ENCODE measurements at regions not wholly inside any gene's neighbourhood (a gene's known extent, or its start where the extent isn't known, plus 50 kb on each side); places are given as distances from the start of the nearest gene placed in this dataset.

- Mint-ChIP-seq H3K4me1 (ENCODE audit: low read depth) (no peaks in the 10 kb centered on the region), H3K4me3 (no peak overlapping the region), H3K36me3 (ENCODE audit: low read depth) (no peaks in the 10 kb centered on the region; the same call in 1 of the 2 replicates), H3K9me3 (peaks cover 20% of the 10 kb centered on the region), H3K27ac (no peak overlapping the region), H3K27me3 (ENCODE audit: insufficient read depth) (peaks cover 2% of the 10 kb centered on the region; the same call in 1 of the 2 replicates)
- no peak for DNase-seq
- no peak for TF ChIP-seq CTCF (IDR thresholded peaks at IDR 0.05)
Observed at GRCh38 chr12:125678589-125678993, 613.4 kb downstream of the AACS start.

- no peak overlapping the region for H3K4me3 Mint-ChIP-seq
- H3K27ac Mint-ChIP-seq, result no peak overlapping the region
- no peak for DNase-seq
- peaks cover 49% of the 10 kb centered on the region for H3K9me3 Mint-ChIP-seq
- TF ChIP-seq CTCF (IDR thresholded peaks at IDR 0.05), result no peak; the same call in 1 of the 2 replicates
- peaks cover 2% of the 10 kb centered on the region; the same call in 1 of the 2 replicates for H3K27me3 Mint-ChIP-seq (ENCODE audit: insufficient read depth)
- no peaks in the 10 kb centered on the region for H3K4me1 Mint-ChIP-seq (ENCODE audit: low read depth)
- H3K36me3 Mint-ChIP-seq (ENCODE audit: low read depth), result peaks cover 8% of the 10 kb centered on the region; the same call in 1 of the 2 replicates
Observed at GRCh38 chr12:125683748-125684381, 618.6 kb downstream of the AACS start.

GRCh38 chr12:125684968-125685790 is 619.9 kb downstream of the AACS start:
- DNase-seq, result no peak
- peaks cover 2% of the 10 kb centered on the region; the same call in 1 of the 2 replicates for H3K27me3 Mint-ChIP-seq (ENCODE audit: insufficient read depth)
- no peak for TF ChIP-seq CTCF (IDR thresholded peaks at IDR 0.05)
- no peak overlapping the region for H3K4me3 Mint-ChIP-seq
- H3K9me3 Mint-ChIP-seq, result peaks cover 49% of the 10 kb centered on the region
- H3K27ac Mint-ChIP-seq, result no peak overlapping the region
- peaks cover 8% of the 10 kb centered on the region; the same call in 1 of the 2 replicates for H3K36me3 Mint-ChIP-seq (ENCODE audit: low read depth)
- H3K4me1 Mint-ChIP-seq (ENCODE audit: low read depth), result no peaks in the 10 kb centered on the region

- Mint-ChIP-seq H3K27ac (no peak overlapping the region), H3K9me3 (peaks cover 47% of the 10 kb centered on the region), H3K4me3 (no peak overlapping the region), H3K4me1 (ENCODE audit: low read depth) (no peaks in the 10 kb centered on the region), H3K27me3 (ENCODE audit: insufficient read depth) (peaks cover 2% of the 10 kb centered on the region; the same call in 1 of the 2 replicates), H3K36me3 (ENCODE audit: low read depth) (peaks cover 8% of the 10 kb centered on the region; the same call in 1 of the 2 replicates)
- no peak for TF ChIP-seq CTCF (IDR thresholded peaks at IDR 0.05)
- no peak for DNase-seq
Observed at GRCh38 chr12:125685915-125686314, 620.7 kb downstream of the AACS start.

GRCh38 chr12:125687403-125687802 is 622.2 kb downstream of the AACS start:
- Mint-ChIP-seq H3K27ac (no peak overlapping the region), H3K9me3 (peaks cover 49% of the 10 kb centered on the region), H3K4me1 (ENCODE audit: low read depth) (no peaks in the 10 kb centered on the region), H3K4me3 (no peak overlapping the region), H3K27me3 (ENCODE audit: insufficient read depth) (no peaks in the 10 kb centered on the region), H3K36me3 (ENCODE audit: low read depth) (peaks cover 8% of the 10 kb centered on the region; the same call in 1 of the 2 replicates)
- no peak for DNase-seq
- no peak for TF ChIP-seq CTCF (IDR thresholded peaks at IDR 0.05)
